Right lobe of liver (tissue), 6 donors: ENCODE measurements at regions not wholly inside any gene's neighbourhood (a gene's known extent, or its start where the extent isn't known, plus 50 kb on each side); places are given as distances from the start of the nearest gene placed in this dataset.

ENCODE experiments used
- ATAC-seq, 4 donors: fragments of 200-7000 bp; cut with Tn5 transposase; one replicate each; pipeline ENCODE4 v1.9.1; 2020; ENCODE audit warnings: mild to moderate bottlenecking in 4 of 4, moderate library complexity in 4 of 4
- DNase-seq, 3 donors: peaks; one replicate each; pipeline ENCODE4 v3.0.0-alpha.2; 2020
- H3K27ac ChIP-seq, 3 donors: fragments of 200-600 bp; one replicate each; pipeline ENCODE4 v1.8.0; 2022
- H3K27me3 ChIP-seq, 2 donors: fragments of 200-600 bp; one replicate each; pipeline ENCODE4 v1.8.0; 2022
- H3K36me3 ChIP-seq, 4 donors: fragments of 200-600 bp; sonication (generic) in 1 of 4; one replicate each; pipeline versions ENCODE4 v1.5.1 to v1.8.0; 2017 to 2022; ENCODE audit warnings: control low read depth in 1 of 4
- H3K4me1 ChIP-seq, 4 donors: fragments of 200-600 bp; sonication (generic) in 1 of 4; one replicate each; pipeline versions ENCODE4 v1.5.1 to v1.8.0; 2017 to 2022; ENCODE audit warnings: control low read depth in 1 of 4
- H3K4me3 ChIP-seq, 3 donors: fragments of 200-600 bp; one replicate each; pipeline ENCODE4 v1.8.0; 2022
- H3K9me3 ChIP-seq, 4 donors: fragments of 200-600 bp; sonication (generic) in 1 of 4; one replicate each; pipeline versions ENCODE4 v1.5.1 to v1.8.0; 2017 to 2022; ENCODE audit warnings: control low read depth in 1 of 4
- CTCF ChIP-seq, 4 donors: fragments of 200-600 bp in 3 of 4; fragments of 450-650 bp in 1 of 4; IDR thresholded peaks; one replicate each; pipeline versions ENCODE4 v1.5.1 to v1.8.0; 2016 to 2022; ENCODE audit warnings: antibody characterized with exemption in 4 of 4, mild to moderate bottlenecking in 2 of 4
- POLR2A ChIP-seq: fragments of 450-650 bp; IDR thresholded peaks from one replicate; pipeline ENCODE4 v1.6.1; 2017; ENCODE audit warnings: antibody characterized with exemption, mild to moderate bottlenecking
- WGBS: methylation state at CpG from one replicate; pipeline ENCODE4 v1.1.6; 2018; ENCODE audit warnings: low coverage, low lambda C conversion rate; ENCODE audit not compliant: insufficient coverage; ENCODE audit errors: missing lambda C conversion rate; 5-methylcytosine and 5-hydroxymethylcytosine counted together
- intact Hi-C, 2 donors: fragments of 100-400 bp; cut with DNase I; formaldehyde crosslinking; loops; one replicate each; pipeline versions ENCODE4 v1.11.2 to v1.14.1; 2022
- donor health status: DM: no; HTN: yes; CAD: no.
- donor health status: DM: no; HTN: no; CAD: no.
- donor health status: DM: no; HTN: no; CAD: no.
- donor health status: DM: no; HTN: yes; CAD: no.
- donor health status: DM: no; HTN: yes; CAD: no.

GRCh38 chr20:52010541-52010940 is 181.0 kb downstream of the ZFP64 start:
- 85% methylated on average over 7 of the region's 11 CpGs for WGBS
- TF ChIP-seq POLR2A, result no peak
- no peak for TF ChIP-seq CTCF (IDR thresholded peaks at IDR 0.05)
- no peak for DNase-seq
- ATAC-seq, result no peak
- Histone ChIP-seq H3K36me3 (no peaks in the 10 kb centered on the region), H3K9me3 (no peaks in the 10 kb centered on the region), H3K27me3 (no peaks in the 10 kb centered on the region), H3K4me3 (no peak overlapping the region), H3K4me1 (no peaks in the 10 kb centered on the region), H3K27ac (no peak overlapping the region)
- intact Hi-C loops, result no loop called here

- H3K4me3 ChIP-seq, result no peak overlapping the region
- no peaks in the 10 kb centered on the region for H3K36me3 ChIP-seq
- WGBS, result 83% methylated on average over 4 of the region's 6 CpGs
- H3K27me3 ChIP-seq, result no peaks in the 10 kb centered on the region
- DNase-seq, result no peak
- TF ChIP-seq CTCF (IDR thresholded peaks at IDR 0.05) (no peak), POLR2A (no peak)
- no peaks in the 10 kb centered on the region for H3K4me1 ChIP-seq
- intact Hi-C loops, result no loop called here
- no peaks in the 10 kb centered on the region for H3K9me3 ChIP-seq
- ATAC-seq, result no peak
- H3K27ac ChIP-seq, result no peak overlapping the region
Measured at GRCh38 chr20:52008874-52009273, 182.7 kb downstream of the ZFP64 start.

- 45% methylated on average over 3 of the region's 3 CpGs for WGBS
- H3K9me3 ChIP-seq, result no peaks in the 10 kb centered on the region
- no peak overlapping the region for H3K27ac ChIP-seq
- no peaks in the 10 kb centered on the region for H3K4me1 ChIP-seq
- H3K36me3 ChIP-seq, result no peaks in the 10 kb centered on the region
- no peaks in the 10 kb centered on the region for H3K27me3 ChIP-seq
- TF ChIP-seq CTCF (IDR thresholded peaks at IDR 0.05), result no peak
- TF ChIP-seq POLR2A, result no peak
- no peak overlapping the region for H3K4me3 ChIP-seq
- ATAC-seq (peak in 1 of 4 donors; percentile 51), DNase-seq (no peak)
- intact Hi-C loops, result no loop called here
Measured at GRCh38 chr20:52004715-52005114, 186.9 kb downstream of the ZFP64 start.

- Histone ChIP-seq H3K9me3 (no peaks in the 10 kb centered on the region), H3K4me1 (no peaks in the 10 kb centered on the region), H3K36me3 (no peaks in the 10 kb centered on the region), H3K4me3 (no peak overlapping the region), H3K27ac (no peak overlapping the region), H3K27me3 (no peaks in the 10 kb centered on the region)
- no peak for TF ChIP-seq CTCF (IDR thresholded peaks at IDR 0.05)
- no peak for TF ChIP-seq POLR2A
- no peak for DNase-seq
- ATAC-seq, result no peak
- intact Hi-C loops, result no loop called here
- 80% methylated on average over 5 of the region's 5 CpGs for WGBS
Measured at GRCh38 chr20:52004018-52004417, 187.6 kb downstream of the ZFP64 start.

GRCh38 chr20:52003415-52003814 is 188.2 kb downstream of the ZFP64 start:
- H3K27ac ChIP-seq, result no peak overlapping the region
- no peak for ATAC-seq
- no peak for TF ChIP-seq CTCF (IDR thresholded peaks at IDR 0.05)
- TF ChIP-seq POLR2A, result no peak
- intact Hi-C loops, result no loop called here
- DNase-seq, result no peak
- no peaks in the 10 kb centered on the region for H3K27me3 ChIP-seq
- H3K4me1 ChIP-seq, result no peaks in the 10 kb centered on the region
- no peaks in the 10 kb centered on the region for H3K36me3 ChIP-seq
- no peaks in the 10 kb centered on the region for H3K9me3 ChIP-seq
- H3K4me3 ChIP-seq, result no peak overlapping the region
- 59% methylated on average over 5 of the region's 5 CpGs for WGBS
